NCI-H69 (cell line): ENCODE measurements at regions not wholly inside any gene's neighbourhood (a gene's known extent, or its start where the extent isn't known, plus 50 kb on each side); places are given as distances from the start of the nearest gene placed in this dataset.
"Not testable (repeated sequence)": the region's sequence is repeated elsewhere in the genome, so short reads cannot be mapped to it uniquely, and the experiment has no call there.

ENCODE experiments used
- DNase-seq: peaks from one replicate; lab custom pipeline; 2025; lab: John Stamatoyannopoulos, UW

DNA sequence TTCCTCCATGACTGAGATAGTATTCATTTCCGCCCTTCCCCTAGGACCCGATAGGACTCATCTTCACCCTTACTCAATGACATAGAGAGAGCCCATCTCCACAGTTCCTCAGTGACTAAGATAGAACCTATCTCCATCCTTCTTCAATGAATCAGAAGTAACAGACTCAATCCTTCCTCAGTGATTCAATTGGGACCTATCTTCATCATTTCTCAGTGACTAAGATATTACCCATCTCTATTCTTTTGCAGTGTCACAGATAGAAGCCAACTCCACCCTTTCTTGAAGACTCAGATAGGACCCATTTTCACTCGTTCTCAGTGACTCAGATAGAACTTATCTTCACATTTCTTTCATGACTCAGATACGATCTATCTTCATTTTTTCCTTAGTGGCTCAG, 164.6 kb downstream of the FBXO4 start:
- DNase-seq = no peak

DNA sequence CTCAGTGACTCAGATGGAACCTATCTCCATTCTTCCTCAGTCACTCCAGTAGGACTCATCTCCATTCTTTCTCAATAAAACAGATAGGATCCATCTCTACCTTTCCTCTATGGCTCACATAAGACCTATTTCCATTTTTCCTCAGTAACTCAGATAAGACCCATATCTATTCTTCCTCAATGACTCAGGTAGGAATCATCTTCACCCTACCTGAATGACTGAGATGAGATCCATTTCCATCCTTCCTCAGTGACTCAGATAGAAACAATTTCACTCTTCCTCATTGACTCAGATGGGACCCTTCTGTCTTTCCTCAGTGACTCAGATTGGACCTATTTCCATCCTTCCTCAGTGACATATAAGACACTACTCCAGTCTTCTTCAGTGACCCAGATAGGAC, 165.1 kb downstream of the FBXO4 start:
- no peak for DNase-seq

DNA sequence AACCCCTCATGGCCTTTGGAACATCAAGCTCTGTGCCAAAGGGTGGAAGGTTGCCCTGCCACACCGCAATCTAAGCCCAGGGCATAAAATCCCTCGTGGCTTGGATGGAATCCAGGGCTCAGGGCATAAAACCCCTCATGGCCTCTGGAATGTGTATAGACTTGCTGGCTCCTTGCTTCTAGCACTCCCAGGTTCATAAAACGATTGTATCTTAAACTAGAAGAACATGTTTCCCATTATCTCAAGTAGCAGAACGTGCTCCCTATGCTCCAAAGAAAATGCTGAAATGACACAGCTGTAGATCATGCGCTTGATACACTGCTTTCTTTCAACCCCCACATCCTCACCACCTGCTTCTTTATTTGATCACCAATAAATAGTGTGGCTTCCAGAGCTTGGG, 174.8 kb downstream of the FBXO4 start:
- DNase-seq = not testable (repeated sequence)

DNA sequence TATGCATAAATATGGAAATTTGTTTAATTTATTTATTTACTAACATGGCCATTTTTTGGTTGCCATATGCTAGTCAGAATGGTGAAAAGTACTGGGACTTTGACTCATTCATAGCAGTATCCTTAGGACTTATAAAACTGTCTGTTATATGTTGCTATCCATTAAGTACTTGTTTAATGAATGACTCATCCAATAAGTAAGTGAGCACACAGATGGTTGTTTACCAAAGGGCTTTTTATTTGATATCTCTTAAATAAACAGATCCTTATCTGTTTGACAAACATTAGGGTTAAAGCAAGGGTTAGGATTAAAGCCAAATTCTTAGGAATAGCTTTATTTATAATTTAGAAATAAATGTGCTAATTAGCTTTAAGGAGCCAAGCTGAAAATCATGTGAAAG, 183.4 kb downstream of the FBXO4 start:
- DNase-seq = peak; percentile 12

DNA sequence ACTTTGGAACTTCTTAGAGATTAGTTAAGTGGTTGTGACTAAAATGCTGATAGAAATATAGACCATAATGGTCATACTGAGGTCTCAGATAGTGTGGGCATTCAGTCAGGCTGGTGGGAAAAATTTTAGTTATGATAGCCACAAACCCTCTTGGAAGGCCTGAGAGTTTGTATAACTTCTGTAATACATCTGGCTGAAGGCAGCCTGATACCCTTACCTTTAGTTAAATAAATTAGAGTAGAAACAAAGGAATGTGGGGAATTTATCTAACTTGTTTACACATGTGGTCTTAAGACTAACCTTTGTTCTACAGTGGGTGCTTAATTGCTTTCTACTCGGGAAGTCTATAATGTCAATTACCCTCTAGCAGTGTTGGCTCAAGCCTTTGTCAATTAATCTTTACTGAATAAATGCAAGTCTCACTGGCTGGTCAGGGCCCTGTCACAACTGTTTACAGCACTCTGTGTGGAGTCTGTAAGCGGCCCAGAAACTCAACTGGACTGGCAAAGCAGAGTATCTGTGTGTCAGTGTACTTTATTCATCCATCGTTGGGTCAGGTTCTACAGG, 184.0 kb downstream of the FBXO4 start:
- DNase-seq = no peak

DNA sequence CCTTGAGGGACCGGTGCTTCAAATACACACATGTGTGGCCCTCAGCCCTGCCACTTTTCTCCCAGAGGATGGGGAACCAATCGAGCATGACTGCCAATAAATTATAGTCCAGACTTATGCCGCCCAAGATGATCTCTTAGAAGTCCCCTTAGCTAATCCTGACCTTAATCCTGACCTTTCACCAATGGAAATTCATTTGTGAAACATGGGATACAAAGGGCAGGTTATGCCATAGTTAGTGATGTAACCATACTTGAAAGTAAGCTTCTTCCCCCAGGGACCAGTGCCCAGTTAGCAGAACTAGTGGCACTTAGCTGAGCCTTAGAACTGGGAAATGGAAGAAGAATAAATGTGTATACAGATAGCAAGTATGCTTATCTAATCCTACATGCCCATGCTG, 190.6 kb downstream of the FBXO4 start:
- not testable (repeated sequence) for DNase-seq

DNA sequence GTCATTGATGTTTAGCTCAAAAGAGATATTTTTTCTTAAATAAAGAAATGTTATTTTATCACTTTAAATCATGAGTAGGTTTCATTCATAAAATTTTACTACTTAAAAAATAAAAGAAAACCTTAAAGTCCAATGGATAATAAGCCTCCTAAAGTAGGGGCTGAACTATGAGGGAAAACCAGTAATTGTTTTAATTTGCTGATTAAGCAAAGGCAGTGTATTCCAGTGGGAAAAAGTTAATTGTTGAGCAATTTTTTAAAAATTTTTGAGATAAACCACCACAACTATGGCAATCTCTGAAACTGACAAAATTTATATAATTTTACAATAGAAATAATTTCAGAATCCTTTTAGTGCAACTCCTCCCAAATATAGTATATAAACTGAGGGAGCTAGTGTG, 195.0 kb downstream of the FBXO4 start:
- DNase-seq = no peak

DNA sequence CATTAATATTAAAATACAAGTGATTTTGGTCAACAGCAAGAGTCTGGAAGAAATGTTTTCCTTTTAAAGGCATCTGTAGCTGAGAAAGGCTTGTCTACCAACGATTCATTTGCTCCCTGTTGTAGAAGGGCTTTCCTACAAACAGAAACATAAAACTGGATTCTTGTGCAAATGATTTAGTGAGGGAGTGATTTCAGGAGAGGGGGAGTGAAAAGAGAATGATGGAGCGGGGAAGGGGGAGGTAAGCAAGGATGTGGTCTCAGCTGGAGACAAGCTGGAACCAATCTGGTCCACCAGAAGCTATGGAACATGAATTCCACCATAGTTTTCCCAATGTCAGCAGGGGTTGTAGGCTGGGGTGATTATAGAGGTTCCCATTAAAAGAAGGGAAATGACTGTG, 196.3 kb downstream of the FBXO4 start:
- DNase-seq = no peak

DNA sequence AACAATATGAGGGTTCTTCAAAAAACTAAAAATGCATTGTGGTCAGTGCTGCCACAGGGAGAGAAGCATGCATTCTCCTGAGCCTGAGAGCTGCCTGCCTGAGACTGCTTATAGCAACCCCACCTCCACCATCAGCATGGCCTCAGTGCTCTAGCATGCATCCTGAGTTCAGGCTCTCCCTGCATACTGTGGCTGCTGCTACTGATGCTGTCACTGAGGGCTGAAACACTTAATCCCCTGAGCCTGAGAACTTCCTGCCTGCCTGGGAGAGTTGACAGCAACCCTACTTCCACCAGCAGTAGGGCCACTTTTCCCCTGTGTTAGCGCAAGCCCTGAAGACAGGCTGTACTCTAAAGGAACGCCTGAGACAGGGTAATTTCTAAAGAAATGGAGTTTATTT, 206.0 kb downstream of the FBXO4 start:
- DNase-seq = no peak

DNA sequence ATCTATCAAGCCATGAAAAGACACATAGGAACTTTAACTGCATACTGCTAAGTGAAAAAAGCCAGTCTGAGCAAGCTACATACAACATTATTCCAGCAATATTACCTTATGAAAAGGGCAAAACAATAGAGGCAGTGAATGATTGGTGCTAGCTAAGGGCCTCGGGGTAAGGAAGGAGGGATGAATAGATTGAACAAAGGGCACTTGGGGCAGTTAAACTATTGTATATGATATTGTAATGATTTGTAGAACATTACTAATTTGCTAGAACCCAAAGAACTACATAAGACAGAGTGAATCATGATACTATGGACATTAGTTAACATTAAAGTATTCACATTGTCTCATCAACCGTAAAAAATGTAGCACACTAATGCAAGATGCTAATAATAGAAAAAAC, 218.3 kb downstream of the FBXO4 start:
- DNase-seq = no peak

DNA sequence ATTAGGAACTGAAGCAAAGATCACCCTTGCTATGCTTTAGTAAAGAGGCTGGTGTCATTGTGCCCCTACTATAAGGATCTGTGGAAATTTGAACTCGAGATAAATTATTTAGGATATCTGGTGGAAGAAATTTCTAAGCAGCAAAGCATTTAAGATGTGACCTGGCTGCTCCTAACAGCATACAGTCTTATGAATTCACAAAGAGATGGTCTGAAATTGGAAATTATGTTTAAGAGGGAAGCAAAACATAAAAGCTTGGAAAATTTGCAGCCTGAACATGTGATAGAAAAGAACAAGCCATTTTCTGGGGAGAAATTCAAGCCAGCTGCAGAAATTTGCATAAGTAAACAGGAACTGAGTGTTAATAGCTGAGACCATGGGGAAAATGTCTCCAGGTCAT, 223.7 kb downstream of the FBXO4 start:
- DNase-seq = no peak

DNA sequence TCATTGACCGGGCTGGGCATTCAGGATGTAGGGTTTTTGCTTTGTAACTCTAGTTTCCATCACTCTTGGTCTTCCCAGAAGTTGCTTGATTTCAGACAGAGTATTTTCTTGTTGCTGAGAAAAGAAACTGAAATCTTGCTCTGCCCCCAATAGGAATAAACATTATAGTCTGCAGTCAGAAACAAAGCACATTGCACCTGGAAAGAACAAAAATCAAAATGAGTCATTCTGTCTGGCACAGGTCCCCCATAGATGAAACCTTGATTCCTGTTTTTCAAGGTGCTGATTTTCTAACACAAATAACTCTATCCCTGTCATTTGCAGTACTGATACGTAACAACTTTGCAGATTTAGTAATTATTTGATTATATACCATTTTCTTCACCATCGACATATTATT, 232.1 kb downstream of the FBXO4 start:
- DNase-seq = no peak

DNA sequence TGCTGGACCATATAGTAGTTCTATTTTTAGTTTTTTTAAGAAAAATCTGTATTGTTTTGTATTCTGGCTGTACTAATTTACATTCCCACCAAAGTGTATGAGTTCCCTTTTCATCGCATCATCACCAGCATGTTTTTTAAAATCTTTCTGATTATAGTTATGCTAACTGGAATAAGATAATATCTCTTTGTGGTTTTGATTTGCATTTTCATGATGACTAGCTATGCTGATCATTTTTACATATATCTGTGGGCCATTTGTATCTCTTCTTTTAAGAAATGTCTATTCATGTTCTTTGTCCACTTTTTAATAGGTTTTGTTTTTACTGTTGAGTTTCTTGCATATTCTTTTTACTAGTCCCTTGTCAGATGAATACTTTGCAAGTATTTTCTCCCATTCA, 238.0 kb downstream of the FBXO4 start:
- DNase-seq = no peak

DNA sequence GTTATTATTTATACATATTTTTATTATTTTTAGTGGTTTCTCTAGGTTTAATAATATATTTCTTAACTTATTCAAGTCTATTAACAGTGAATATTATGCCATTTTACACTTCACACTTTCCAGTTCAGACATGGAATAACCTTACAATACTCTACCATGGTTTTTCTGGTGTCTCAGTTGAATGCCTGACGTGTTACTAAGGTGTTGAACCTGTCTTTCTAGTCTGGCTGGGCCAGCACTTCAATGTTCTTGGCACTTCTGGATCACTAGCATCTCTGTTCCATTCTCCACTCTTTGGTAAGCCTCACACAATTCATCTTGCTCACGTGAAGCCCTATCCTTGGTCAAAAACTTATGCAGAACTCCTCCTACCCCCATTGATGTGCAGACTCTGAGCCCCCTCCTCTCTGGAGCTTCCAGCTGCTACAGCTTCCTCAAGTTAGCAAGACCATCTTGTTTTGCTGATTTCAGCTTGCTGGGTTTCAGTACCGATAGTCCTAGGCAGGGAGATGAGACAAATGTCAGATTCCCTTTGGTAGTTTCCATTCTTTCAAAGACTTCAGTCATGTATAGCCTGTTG, 243.1 kb downstream of the FBXO4 start:
- no peak for DNase-seq

DNA sequence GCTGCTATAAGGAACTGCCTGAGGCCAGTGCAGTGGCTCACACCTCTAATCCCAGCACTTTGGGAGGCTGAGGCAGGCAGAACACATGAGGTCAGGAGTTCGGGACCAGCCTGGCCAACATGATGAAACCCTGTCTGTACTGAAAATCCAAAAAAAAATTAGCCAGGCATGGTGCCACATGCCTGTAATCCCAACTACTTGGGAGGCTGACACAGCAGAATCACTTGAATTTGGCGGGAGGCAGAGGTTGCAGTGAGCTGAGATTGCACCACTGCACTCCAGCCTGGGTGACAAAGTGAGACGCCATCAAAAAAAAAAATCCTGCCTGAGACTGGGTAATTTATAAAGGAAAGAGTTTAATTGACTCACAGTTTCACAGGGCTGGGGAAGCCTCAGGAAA, 247.1 kb upstream of the GHR start:
- not testable (repeated sequence) for DNase-seq

DNA sequence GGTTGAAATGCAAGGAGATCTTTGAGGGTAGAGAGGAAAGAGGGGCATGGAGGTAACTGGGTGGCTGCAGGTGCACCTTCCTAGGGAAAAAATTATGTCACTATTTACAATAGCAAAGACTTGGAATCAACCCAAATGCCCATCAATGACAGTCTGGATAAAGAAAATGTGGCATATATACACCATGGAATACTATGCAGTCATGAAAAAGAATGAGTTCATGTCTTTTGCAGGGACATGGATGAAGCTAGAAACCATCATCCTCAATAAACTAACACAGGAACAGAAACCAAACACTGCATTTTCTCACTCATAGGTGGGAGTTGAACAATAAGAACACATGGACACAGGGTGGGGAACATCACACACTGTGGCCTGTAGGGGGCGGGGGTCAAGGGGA, 243.4 kb upstream of the GHR start:
- DNase-seq = not testable (repeated sequence)

DNA sequence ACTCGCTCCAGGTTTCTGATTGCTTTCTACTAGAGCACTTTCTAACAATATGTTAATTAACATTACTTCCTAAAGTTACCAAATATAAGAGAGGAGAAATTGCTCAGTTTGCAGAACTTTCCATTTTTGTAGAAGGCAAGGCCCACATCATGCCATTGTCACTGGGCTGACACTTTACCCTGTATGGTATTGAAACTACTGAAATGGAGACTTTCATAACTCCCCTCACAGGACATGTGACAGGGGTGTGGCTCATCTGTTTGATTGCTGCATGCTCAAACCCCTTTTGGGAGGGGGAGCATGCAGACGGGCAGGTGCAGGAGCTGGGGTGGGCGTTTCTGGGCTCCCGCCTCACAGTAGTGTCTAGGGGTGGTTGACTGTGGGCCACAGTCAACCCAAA, 206.3 kb upstream of the GHR start:
- DNase-seq = no peak

DNA sequence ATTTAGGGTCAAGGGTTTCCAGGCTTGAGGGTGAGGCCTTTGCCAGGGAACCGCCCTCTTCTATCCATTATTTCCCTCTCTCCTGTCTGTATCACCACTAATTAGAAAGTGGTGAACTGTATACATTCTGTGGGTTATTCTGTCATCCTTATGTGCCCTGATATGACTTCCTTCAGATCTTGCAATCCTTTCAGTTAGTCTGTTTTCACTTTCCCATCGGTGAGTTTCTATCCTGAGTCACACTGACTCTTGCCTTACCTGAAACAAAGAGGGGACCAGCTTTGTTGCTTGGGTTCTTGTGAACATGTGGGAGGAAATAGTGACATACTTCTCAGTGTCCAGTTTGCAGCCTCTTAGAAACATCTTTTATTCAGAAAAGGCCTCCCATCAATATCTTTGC, 205.4 kb upstream of the GHR start:
- DNase-seq = no peak

DNA sequence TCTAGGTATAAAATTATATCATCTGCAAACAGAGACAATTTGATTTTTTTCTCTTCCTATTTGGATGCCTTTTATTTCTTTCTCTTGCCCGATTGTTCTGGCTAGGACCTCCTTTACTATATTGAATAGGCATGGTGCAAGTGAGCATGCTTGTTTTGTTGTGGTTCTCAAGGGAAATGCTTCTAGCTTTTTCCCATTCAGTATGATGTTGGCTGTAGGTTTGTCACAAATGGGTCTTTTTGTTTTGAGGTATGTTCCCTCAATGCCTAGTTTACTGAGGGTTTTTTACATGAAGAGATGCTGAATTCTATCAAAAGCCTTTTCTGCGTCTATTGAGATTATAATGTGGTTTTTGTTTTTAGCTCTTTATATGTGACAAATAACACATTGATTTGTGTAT, 198.2 kb upstream of the GHR start:
- no peak for DNase-seq

DNA sequence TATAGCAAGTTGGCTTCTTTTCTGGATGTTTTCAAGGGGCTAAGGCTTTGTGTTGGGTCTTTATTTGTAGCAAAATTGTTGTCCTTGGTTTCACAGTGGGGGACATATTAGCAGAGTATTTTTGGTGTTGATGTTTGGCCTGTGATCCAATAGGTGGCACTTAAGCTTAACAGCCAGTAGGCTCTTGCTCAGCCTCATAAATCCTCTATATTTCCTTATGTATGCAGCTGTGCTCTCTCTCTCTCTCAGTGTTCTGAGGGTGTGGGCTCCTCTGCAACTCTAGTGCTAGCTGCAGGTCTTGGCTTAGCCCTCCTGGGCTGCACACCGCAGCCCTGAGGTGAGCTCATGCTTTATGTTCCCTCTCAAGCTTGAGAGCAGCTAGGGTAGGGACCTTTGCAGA, 195.0 kb upstream of the GHR start:
- DNase-seq = no peak

DNA sequence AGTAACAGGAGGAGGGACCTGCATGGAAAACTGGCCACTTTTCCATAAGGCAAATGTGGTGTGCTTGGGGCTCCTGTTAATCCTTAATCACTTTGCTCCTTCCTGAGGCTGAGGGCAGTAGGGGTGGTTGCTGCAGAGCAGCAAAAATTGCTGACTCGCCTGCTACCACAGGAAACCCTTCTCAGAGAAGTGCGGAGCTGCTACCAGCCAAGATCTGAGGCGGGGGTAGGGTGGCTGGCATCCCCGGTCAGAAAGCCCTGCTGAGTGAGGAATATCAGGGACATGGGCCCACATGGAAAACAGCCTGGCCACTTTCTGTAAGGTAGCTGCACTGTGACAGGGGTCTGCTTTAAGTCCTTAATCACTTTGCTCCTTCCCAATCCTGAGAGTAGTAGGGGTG, 192.4 kb upstream of the GHR start:
- no peak for DNase-seq

DNA sequence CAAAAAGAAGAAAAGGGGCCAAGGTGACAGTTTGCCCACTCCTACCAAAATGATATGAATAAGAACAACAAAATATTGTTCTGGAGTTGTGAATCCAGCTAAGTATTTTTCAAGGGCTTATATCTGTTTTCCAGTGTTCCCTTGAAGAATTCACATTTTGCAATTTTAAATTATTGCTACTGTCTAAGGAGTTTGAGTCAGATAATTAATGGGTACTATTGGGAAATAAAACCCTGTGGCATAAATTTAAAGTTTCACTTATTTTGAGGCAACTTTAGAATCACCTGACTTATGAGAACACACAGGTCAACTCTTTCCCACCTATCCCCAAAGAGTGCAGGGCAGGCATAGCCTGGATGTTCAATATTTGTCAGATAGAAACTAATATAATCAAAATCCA, 188.0 kb upstream of the GHR start:
- no peak for DNase-seq

DNA sequence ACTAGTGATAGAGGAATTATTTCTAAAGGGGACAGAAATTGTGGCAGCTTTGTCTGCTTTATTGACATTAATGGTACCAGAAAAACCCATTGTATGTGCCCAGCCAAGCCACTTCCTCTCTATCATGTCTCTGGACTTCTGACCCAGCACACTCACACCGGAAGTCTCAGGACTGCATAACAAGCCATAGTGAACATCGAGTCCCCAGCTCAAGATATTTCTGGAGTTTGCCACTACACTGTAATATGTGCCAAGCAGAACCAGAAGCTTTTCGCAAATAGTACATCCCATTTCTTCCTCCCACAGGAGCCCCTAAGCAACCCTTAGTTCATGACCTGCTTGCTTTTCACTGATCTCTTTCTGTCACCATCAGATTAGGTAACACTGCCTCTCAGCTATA, 187.4 kb upstream of the GHR start:
- no peak for DNase-seq

DNA sequence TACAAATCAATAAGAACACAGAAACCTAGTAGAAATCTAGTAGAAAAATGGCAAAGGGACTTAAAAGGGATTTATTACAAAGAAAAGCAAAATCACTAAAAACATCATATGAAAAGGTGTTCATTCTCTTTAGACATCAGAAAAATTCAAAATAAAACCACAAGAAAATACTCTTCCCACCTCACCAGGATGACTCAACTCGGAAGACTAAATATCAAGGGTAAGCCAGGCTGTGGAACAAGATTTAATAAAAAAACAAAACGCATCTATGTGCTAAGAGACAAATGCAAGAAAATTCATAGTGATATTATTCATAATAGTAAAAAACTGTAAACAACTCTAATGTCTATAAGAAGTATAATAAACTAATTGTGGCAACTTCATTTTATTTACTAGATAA, 181.6 kb upstream of the GHR start:
- DNase-seq = no peak

DNA sequence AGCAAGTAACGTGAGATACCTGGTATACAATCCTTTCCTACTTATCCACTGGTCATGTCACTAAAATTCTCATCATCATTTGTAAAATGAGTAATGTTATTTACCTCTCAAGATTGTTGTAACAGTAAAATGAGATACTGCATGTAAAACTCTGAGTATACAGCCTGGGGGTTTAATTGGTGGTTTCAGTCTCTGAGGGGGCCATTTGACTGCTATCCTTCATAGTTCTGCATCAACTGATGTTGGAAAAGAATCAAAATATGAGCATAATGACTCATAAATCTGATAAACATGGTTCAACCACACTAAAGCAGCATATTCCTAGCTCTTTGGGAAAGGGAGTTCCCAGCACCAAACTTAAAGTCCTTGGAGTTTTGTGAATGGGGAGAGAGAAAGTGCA, 181.0 kb upstream of the GHR start:
- DNase-seq = no peak
